ENCODE measurements at regions not wholly inside any gene's neighbourhood (a gene's known extent, or its start where the extent isn't known, plus 50 kb on each side); places are given as distances from the start of the nearest gene placed in this dataset.

DNA sequence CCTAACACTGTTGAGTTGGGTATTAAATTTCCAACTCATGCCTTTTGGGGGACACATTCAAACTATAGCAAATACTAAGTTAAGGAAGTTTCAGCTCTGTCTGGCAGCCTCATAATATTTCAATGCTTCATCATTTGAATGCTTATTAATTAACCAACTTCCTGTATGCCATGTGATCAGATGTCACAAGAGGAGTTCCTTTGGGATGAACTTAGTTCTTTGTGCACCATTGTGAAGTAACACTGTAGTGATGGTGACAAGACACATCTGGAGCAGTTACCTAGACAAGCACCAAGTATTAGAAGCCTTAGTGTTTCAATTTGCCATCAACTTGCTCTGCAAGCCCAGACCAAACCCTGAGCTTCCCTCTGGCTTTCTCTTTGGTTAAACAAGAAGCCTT lies 90.7 kb upstream of the IL12B start:
- TF ChIP-seq RUNX3 (IDR thresholded peaks at IDR 0.05; ENCODE audit: low read length): no peak
- TF ChIP-seq EZH2 (IDR thresholded peaks at IDR 0.05; ENCODE audit: borderline replicate concordance, control insufficient read depth, low read depth, low read length): no peak
- no peak for TF ChIP-seq LARP7 (IDR thresholded peaks at IDR 0.05)
- no peak for TF ChIP-seq CTCF (IDR thresholded peaks at IDR 0.05 in 2 of 3, conservative IDR thresholded peaks at IDR 0.05 in 1 of 3; ENCODE audit: control insufficient read depth in 2 of 3, extremely low read depth in 1 of 3, insufficient read depth in 1 of 3, low read depth in 3 of 3, low read length in 3 of 3)
- TF ChIP-seq E2F4 (IDR thresholded peaks at IDR 0.05; ENCODE audit: low read depth, low read length): no peak
- TF ChIP-seq, protein P1, sequence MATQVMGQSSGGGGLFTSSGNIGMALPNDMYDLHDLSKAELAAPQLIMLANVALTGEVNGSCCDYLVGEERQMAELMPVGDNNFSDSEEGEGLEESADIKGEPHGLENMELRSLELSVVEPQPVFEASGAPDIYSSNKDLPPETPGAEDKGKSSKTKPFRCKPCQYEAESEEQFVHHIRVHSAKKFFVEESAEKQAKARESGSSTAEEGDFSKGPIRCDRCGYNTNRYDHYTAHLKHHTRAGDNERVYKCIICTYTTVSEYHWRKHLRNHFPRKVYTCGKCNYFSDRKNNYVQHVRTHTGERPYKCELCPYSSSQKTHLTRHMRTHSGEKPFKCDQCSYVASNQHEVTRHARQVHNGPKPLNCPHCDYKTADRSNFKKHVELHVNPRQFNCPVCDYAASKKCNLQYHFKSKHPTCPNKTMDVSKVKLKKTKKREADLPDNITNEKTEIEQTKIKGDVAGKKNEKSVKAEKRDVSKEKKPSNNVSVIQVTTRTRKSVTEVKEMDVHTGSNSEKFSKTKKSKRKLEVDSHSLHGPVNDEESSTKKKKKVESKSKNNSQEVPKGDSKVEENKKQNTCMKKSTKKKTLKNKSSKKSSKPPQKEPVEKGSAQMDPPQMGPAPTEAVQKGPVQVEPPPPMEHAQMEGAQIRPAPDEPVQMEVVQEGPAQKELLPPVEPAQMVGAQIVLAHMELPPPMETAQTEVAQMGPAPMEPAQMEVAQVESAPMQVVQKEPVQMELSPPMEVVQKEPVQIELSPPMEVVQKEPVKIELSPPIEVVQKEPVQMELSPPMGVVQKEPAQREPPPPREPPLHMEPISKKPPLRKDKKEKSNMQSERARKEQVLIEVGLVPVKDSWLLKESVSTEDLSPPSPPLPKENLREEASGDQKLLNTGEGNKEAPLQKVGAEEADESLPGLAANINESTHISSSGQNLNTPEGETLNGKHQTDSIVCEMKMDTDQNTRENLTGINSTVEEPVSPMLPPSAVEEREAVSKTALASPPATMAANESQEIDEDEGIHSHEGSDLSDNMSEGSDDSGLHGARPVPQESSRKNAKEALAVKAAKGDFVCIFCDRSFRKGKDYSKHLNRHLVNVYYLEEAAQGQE (IDR thresholded peaks at IDR 0.05; ENCODE audit: low read depth, low read length): no peak
- no peak for TF ChIP-seq CREB1 (IDR thresholded peaks at IDR 0.05; ENCODE audit: low read depth)
- TF ChIP-seq GABPA (IDR thresholded peaks at IDR 0.05; ENCODE audit: low read depth): no peak
- TF ChIP-seq RELA (IDR thresholded peaks at IDR 0.05; ENCODE audit: borderline replicate concordance, partially characterized antibody): no peak
- no peak for TF ChIP-seq NFYA (IDR thresholded peaks at IDR 0.05; ENCODE audit: borderline replicate concordance, low read depth, low read length)
- no peak for TF ChIP-seq EGR1 (IDR thresholded peaks at IDR 0.05; ENCODE audit: borderline replicate concordance in 1 of 2, low read depth in 2 of 2, low read length in 2 of 2)
- TF ChIP-seq BRCA1 (IDR thresholded peaks at IDR 0.05; ENCODE audit: low read depth, low read length): no peak
- TF ChIP-seq ZSCAN29 (IDR thresholded peaks at IDR 0.05): no peak
- TF ChIP-seq, protein P2, sequence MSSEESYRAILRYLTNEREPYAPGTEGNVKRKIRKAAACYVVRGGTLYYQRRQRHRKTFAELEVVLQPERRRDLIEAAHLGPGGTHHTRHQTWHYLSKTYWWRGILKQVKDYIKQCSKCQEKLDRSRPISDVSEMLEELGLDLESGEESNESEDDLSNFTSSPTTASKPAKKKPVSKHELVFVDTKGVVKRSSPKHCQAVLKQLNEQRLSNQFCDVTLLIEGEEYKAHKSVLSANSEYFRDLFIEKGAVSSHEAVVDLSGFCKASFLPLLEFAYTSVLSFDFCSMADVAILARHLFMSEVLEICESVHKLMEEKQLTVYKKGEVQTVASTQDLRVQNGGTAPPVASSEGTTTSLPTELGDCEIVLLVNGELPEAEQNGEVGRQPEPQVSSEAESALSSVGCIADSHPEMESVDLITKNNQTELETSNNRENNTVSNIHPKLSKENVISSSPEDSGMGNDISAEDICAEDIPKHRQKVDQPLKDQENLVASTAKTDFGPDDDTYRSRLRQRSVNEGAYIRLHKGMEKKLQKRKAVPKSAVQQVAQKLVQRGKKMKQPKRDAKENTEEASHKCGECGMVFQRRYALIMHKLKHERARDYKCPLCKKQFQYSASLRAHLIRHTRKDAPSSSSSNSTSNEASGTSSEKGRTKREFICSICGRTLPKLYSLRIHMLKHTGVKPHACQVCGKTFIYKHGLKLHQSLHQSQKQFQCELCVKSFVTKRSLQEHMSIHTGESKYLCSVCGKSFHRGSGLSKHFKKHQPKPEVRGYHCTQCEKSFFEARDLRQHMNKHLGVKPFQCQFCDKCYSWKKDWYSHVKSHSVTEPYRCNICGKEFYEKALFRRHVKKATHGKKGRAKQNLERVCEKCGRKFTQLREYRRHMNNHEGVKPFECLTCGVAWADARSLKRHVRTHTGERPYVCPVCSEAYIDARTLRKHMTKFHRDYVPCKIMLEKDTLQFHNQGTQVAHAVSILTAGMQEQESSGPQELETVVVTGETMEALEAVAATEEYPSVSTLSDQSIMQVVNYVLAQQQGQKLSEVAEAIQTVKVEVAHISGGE (CRISPR knock-in tag; IDR thresholded peaks at IDR 0.05): no peak

Measured in GM12878 (cell line).